Chondrocyte (in vitro differentiated cells): ENCODE measurements at regions not wholly inside any gene's neighbourhood (a gene's known extent, or its start where the extent isn't known, plus 50 kb on each side); places are given as distances from the start of the nearest gene placed in this dataset.
"Not testable (repeated sequence)": the region's sequence is repeated elsewhere in the genome, so short reads cannot be mapped to it uniquely, and the experiment has no call there.

Experiments
- DNase-seq: peaks from one replicate; pipeline ENCODE4 v3.0.0; 2021; ENCODE audit warnings: mixed read lengths, low spot score
- H3K27ac Mint-ChIP-seq: one replicate; pipeline ENCODE4 v1.8.0; 2021; ENCODE audit warnings: mild to moderate bottlenecking, moderate library complexity, mixed read lengths; ENCODE audit not compliant: unreplicated experiment
- H3K27me3 Mint-ChIP-seq: 2 replicates; pipeline ENCODE4 v1.8.0; 2021; ENCODE audit warnings: low read depth, mixed read lengths
- H3K36me3 Mint-ChIP-seq: 2 replicates; pipeline ENCODE4 v1.8.0; 2021; ENCODE audit warnings: low read depth, mixed read lengths
- H3K4me1 Mint-ChIP-seq: 2 replicates; pipeline ENCODE4 v1.8.0; 2021; ENCODE audit warnings: low read depth, mild to moderate bottlenecking, mixed read lengths
- H3K4me3 Mint-ChIP-seq: one replicate; pipeline ENCODE4 v1.8.0; 2021; ENCODE audit warnings: mild to moderate bottlenecking, moderate library complexity, mixed read lengths; ENCODE audit not compliant: unreplicated experiment
- H3K9me3 Mint-ChIP-seq: 2 replicates; pipeline ENCODE4 v1.8.0; 2021; ENCODE audit warnings: low read depth, mixed read lengths
- CTCF ChIP-seq: fragments of 200-600 bp; sonication (generic); IDR thresholded peaks from 2 replicates; pipeline ENCODE4 v1.5.0; 2021; ENCODE audit warnings: antibody characterized with exemption, mild to moderate bottlenecking, moderate library complexity

GRCh38 chr7:68087401-68087800 lies 1090.8 kb downstream of the TYW1 start:
- H3K27me3 Mint-ChIP-seq: no peaks in the 10 kb centered on the region
- no peaks in the 10 kb centered on the region for H3K4me1 Mint-ChIP-seq
- no peak overlapping the region for H3K27ac Mint-ChIP-seq
- no peak overlapping the region for H3K4me3 Mint-ChIP-seq
- no peaks in the 10 kb centered on the region for H3K36me3 Mint-ChIP-seq
- peaks cover 11% of the 10 kb centered on the region for H3K9me3 Mint-ChIP-seq
- no peak for DNase-seq
- no peak for TF ChIP-seq CTCF

- no peak for DNase-seq
- Mint-ChIP-seq H3K27me3 (no peaks in the 10 kb centered on the region), H3K9me3 (peaks cover 10% of the 10 kb centered on the region), H3K4me1 (no peaks in the 10 kb centered on the region), H3K4me3 (no peak overlapping the region), H3K27ac (no peak overlapping the region), H3K36me3 (no peaks in the 10 kb centered on the region)
- TF ChIP-seq CTCF: no peak
These were observed 1092.2 kb downstream of the TYW1 start for GRCh38 chr7:68088879-68089278.

- not testable (repeated sequence) for H3K27ac Mint-ChIP-seq, DNase-seq
These were observed 1093.6 kb downstream of the TYW1 start for GRCh38 chr7:68090256-68090655.

GRCh38 chr7:68103319-68103718 lies 1106.7 kb downstream of the TYW1 start:
- no peaks in the 10 kb centered on the region for H3K36me3 Mint-ChIP-seq
- no peak overlapping the region for H3K4me3 Mint-ChIP-seq
- no peaks in the 10 kb centered on the region for H3K9me3 Mint-ChIP-seq
- H3K27me3 Mint-ChIP-seq: peaks cover 18% of the 10 kb centered on the region
- DNase-seq: no peak
- TF ChIP-seq CTCF: no peak
- H3K27ac Mint-ChIP-seq: no peak overlapping the region
- H3K4me1 Mint-ChIP-seq: peaks cover 12% of the 10 kb centered on the region

More at GRCh38 chr7:68090256-68090655, 1093.6 kb downstream of the TYW1 start:
- H3K27me3 Mint-ChIP-seq, H3K36me3 Mint-ChIP-seq, H3K4me3 Mint-ChIP-seq, H3K9me3 Mint-ChIP-seq, H3K4me1 Mint-ChIP-seq: not testable (repeated sequence)

GRCh38 chr7:68107261-68107660 lies 1110.6 kb downstream of the TYW1 start:
- H3K4me1 Mint-ChIP-seq: peaks cover 12% of the 10 kb centered on the region
- no peak for DNase-seq
- TF ChIP-seq CTCF: no peak
- no peaks in the 10 kb centered on the region for H3K9me3 Mint-ChIP-seq
- no peak overlapping the region for H3K27ac Mint-ChIP-seq
- no peak overlapping the region for H3K4me3 Mint-ChIP-seq
- peaks cover 22% of the 10 kb centered on the region for H3K27me3 Mint-ChIP-seq
- no peaks in the 10 kb centered on the region for H3K36me3 Mint-ChIP-seq

GRCh38 chr7:68107968-68108367 lies 1111.3 kb downstream of the TYW1 start:
- no peak for DNase-seq
- peak; percentile 40 for TF ChIP-seq CTCF
- H3K4me3 Mint-ChIP-seq: no peak overlapping the region
- H3K36me3 Mint-ChIP-seq: no peaks in the 10 kb centered on the region
- H3K9me3 Mint-ChIP-seq: no peaks in the 10 kb centered on the region
- H3K4me1 Mint-ChIP-seq: peaks cover 12% of the 10 kb centered on the region
- no peak overlapping the region for H3K27ac Mint-ChIP-seq
- H3K27me3 Mint-ChIP-seq: peaks cover 23% of the 10 kb centered on the region
